GM12872 (cell line): ENCODE measurements at regions not wholly inside any gene's neighbourhood (a gene's known extent, or its start where the extent isn't known, plus 50 kb on each side); places are given as distances from the start of the nearest gene placed in this dataset.

ENCODE experiments used
- TF ChIP-seq, protein P1 (sequence below): IDR thresholded peaks from 3 replicates; pipeline ENCODE4 v1.5.1; 2011; ENCODE audit warnings: low read depth, mild to moderate bottlenecking, low read length, moderate library complexity; ENCODE audit not compliant: insufficient read depth

DNA sequence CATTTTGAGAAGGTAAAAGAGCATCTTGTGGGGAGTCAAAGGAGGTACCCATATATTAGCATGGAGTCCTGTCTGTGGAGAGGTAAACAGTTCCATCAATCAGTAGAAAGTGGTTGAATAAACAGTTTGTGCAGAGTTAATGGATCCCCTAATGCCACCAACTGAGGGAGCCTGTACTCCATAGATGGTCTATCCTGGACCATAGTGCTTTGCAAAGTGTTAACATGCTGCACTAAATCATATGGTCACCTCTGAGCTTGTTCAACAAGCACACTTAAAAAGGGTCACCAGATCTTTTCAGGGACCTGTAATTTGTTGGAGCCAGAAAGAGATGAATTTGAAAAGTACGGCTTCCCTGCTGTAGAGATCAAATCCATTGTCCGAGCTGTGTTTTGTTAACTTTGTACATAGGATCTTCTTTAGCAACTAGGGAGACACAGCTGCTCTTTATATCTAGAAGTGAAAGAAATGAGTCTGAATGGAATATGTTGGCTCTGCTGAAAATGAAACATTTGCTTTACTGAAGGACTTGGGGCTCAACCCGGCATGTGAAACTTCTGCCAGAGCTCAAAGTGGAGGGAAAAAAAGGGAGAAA is 366.4 kb downstream of the ETNK1 start:
- TF ChIP-seq, protein P1, sequence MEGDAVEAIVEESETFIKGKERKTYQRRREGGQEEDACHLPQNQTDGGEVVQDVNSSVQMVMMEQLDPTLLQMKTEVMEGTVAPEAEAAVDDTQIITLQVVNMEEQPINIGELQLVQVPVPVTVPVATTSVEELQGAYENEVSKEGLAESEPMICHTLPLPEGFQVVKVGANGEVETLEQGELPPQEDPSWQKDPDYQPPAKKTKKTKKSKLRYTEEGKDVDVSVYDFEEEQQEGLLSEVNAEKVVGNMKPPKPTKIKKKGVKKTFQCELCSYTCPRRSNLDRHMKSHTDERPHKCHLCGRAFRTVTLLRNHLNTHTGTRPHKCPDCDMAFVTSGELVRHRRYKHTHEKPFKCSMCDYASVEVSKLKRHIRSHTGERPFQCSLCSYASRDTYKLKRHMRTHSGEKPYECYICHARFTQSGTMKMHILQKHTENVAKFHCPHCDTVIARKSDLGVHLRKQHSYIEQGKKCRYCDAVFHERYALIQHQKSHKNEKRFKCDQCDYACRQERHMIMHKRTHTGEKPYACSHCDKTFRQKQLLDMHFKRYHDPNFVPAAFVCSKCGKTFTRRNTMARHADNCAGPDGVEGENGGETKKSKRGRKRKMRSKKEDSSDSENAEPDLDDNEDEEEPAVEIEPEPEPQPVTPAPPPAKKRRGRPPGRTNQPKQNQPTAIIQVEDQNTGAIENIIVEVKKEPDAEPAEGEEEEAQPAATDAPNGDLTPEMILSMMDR: no peak

DNA sequence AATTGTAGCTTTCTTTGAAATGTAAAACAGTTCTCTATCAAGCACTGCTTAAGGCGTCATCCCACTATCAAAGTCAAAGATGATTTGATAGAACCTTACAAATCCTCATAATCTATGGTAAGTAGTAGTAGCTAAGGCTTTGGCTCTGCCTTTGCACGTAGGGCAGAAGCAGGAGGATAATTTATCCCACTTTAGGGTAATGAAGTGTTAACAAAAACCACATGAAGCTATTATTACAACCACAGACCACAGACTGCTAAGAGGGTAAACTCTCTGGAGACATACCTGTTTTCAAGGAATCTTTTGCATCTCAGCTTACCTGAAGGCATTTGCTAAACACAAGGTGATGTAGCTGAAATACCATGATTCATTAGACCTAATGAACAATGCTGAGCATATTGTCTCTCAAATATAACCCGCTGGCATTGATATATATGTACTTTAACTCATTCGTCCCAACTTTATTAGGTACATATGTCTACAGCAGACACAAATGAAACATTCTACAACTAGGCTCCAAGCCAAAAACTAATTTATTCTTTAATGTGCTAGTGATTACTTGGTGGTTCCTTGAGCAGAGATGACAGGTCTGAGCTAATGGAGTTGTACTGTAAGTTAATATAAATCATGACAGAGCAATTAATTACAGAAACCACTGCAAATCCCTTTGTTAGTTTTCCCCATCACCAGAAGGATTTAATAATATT is 368.8 kb downstream of the ETNK1 start:
- TF ChIP-seq, protein P1: no peak

DNA sequence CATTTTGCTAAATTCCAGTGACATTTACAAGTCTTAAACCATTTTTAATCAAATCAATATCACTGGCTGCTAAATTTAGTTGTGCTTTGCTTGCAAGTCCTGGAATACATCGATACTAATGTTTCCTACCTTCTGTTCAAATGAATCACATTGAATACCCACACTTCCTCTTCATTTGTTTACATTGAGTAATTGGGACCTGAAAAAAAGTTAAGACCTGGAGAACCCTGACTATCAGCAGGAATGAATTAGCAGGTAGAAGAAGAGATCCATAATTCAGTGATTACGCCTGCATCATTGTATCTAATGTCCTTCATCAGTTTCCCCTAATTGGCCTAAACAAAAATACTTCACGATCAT is 369.3 kb downstream of the ETNK1 start:
- TF ChIP-seq, protein P1: no peak

DNA sequence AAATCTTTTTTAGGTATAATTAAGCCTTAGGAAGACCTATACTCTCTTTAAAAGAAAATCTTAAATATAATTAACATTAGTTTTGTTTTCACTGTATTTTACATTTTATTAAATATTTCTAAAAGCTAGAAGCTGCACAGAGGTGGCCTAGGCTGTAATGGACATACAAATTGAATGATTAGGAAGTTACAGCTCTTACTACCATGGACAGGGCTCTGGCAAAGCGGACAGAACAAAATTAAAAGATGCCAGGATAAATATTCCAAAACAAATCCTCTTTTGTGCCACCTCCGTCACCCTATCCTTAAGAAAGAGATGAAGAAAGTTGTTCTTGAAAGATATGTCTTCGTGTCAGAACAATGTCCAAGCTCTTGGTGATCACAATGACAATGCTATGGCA is 376.5 kb downstream of the ETNK1 start:
- TF ChIP-seq, protein P1: no peak

DNA sequence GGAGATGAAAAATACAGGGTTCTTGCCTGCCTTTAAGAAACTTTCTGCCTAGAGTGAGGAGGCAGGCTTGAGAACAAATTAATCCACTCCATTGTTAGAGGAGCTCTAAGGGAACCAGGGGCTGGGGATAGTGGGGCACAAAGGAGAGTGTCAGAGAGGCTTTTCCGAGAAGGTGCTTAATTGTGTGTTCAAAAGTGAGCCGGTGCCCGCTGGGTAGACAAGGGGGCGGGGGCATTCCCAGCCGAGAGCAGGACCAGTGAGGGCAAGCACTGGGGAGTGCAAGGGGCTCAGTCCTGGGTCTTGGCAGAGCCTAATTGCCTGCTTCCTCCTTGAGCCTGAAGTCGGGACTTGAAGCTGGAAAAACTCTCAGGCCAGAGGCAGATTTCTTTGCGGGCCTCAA is 377.4 kb downstream of the ETNK1 start:
- TF ChIP-seq, protein P1: no peak

DNA sequence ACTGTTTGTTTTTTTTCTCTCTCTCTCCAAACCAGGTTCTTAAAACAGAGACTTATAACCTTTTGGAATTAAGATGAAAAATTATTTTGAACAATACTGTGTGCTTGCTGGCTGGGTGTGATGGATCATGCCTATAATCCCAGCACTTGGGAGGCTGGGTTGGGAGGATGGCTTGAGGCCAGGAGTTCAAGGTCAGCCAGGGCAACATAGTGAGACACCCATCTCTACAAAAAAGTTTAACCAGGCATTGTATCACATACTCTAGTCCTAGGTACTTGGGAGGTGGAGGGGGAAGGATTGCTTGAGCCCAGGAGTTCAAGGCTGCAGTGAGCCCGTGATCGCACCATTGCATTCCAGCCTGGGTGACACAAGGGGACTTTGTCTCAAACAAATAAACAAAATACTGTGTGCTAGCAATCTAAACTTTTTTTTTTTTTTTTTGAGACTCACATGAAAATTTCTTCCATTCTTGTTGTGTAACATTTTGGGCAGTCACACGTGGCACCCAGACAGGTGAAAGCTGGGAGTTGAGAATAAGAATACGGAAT is 379.6 kb downstream of the ETNK1 start:
- TF ChIP-seq, protein P1: no peak

DNA sequence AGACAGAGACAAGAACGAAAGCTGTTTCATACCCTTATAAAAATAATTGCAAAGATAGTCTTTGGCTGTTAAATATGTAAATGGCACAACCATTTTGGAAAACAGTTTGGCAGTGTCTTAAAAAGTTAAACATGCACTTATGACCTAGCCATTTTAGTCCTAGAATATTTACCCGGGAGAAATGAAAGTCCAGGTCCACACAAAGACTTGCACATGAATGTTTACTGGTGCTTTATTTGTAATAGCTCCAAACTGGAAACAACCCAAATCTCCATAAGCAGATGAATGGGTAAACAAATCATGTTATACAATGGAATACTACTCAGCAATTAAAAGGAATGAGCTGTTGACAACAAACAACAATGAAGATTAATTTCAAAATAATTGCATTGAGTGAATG is 380.4 kb downstream of the ETNK1 start:
- TF ChIP-seq, protein P1: no peak
